Adrenal gland (tissue), 9 donors: ENCODE measurements at regions not wholly inside any gene's neighbourhood (a gene's known extent, or its start where the extent isn't known, plus 50 kb on each side); places are given as distances from the start of the nearest gene placed in this dataset.

ENCODE experiments used
- DNase-seq, 7 donors: peaks; one replicate each; pipeline ENCODE4 v3.0.0-alpha.2; 2019 to 2020
- H3K27ac ChIP-seq, 5 donors: fragments of 200-600 bp; sonication (generic) in 4 of 5; 1 replicate in 3 of 5; 2 replicates in 2 of 5; pipeline versions ENCODE4 v1.5.1 to v1.8.0; 2016 to 2020; ENCODE audit warnings: mild to moderate bottlenecking in 1 of 5
- H3K27me3 ChIP-seq: fragments of 200-600 bp; 2 replicates; pipeline ENCODE4 v1.8.0; 2021
- H3K36me3 ChIP-seq, 2 donors: fragments of 200-600 bp; replicated peaks in 1 of 2; 1 replicate in 1 of 2; 2 replicates in 1 of 2; pipeline versions ENCODE4 v1.5.1 to v1.8.0; 2018 to 2022
- H3K4me1 ChIP-seq, 2 donors: fragments of 200-600 bp; replicated peaks in 1 of 2; 1 replicate in 1 of 2; 2 replicates in 1 of 2; pipeline versions ENCODE4 v1.5.1 to v1.8.0; 2018 to 2021
- H3K4me3 ChIP-seq, 4 donors: fragments of 200-600 bp; sonication (generic) in 3 of 4; one replicate each; pipeline ENCODE4 v1.5.1; 2016 to 2018
- H3K9me3 ChIP-seq, 3 donors: fragments of 200-600 bp; sonication (generic) in 1 of 3; replicated peaks in 1 of 3; 1 replicate in 2 of 3; 2 replicates in 1 of 3; pipeline versions ENCODE4 v1.5.1 to v1.8.0; 2016 to 2021
- POLR2A ChIP-seq, 2 donors: fragments of 450-650 bp; IDR thresholded peaks; one replicate each; pipeline ENCODE4 v1.6.1; 2017; ENCODE audit warnings: antibody characterized with exemption in 2 of 2, mild to moderate bottlenecking in 2 of 2, moderate library complexity in 1 of 2
- WGBS, 4 donors: extraction: QIAGEN DNeasy Blood & Tissue Kit in 2 of 4; methylation state at CpG; one replicate each; pipeline versions ENCODE4 v1.1.5 to v1.1.7; 2013 to 2017; 5-methylcytosine and 5-hydroxymethylcytosine counted together
- intact Hi-C, 2 donors: fragments of 100-400 bp; cut with DNase I; formaldehyde crosslinking; loops; one replicate each; pipeline versions ENCODE4 v1.14.1 to v1.15.0; 2022 to 2023
- TF ChIP-seq, protein P1 (sequence below), 6 experiments: fragments of 450-650 bp in 4 of 6; fragments of 200-600 bp in 2 of 6; sonication (generic) in 1 of 6; IDR thresholded peaks; 1 replicate in 5 of 6; 2 replicates in 1 of 6; pipeline versions ENCODE4 v1.5.1 to v1.8.0; 2016 to 2021; ENCODE audit warnings: antibody characterized with exemption in 6 of 6, mild to moderate bottlenecking in 2 of 6, moderate library complexity in 1 of 6
- donor health status: healthy with polysubstance abuse.
- donor health status: Bipolar disorder and iron deficiency.
- donor health status: DM: yes; HTN: yes; CAD: no.
- donor health status: DM: no; HTN: no; CAD: no.
- donor health status: DM: no; HTN: no; CAD: no.

DNA sequence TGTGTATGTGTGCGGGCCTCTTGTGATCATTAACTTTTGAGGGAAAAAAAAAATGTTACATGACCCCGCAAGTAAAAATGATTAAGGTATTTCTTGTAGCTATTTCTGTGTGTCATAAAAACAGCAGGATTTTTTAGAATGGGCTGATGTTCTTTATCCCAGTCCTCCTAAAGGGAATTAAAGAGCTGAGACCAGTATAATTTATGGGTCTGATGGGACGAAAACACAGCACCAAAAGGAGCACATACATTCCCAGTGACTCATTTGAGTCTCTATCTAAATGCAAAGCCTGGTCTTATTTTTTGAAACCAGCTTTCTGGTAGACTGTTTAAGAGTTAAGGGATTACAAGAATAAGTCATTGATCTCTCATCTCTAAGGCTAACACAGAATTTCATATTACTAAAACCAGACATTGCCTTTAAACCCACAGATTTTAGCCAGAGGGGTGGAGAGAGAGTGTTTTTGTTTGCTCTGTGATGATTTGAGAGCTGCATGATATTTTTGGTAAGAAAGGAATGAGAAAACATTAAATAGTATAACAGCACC lies 342.3 kb upstream of the EPHA4 start:
- Histone ChIP-seq H3K9me3 (peaks cover 0 to 5% (median 0%) of the 10 kb centered on the region in 3 donors), H3K36me3 (no peaks in the 10 kb centered on the region), H3K4me1 (no peaks in the 10 kb centered on the region), H3K27me3 (no peaks in the 10 kb centered on the region), H3K4me3 (no peak overlapping the region), H3K27ac (no peak overlapping the region)
- no peak for DNase-seq
- TF ChIP-seq POLR2A (IDR thresholded peaks at IDR 0.05), result no peak
- TF ChIP-seq, protein P1, sequence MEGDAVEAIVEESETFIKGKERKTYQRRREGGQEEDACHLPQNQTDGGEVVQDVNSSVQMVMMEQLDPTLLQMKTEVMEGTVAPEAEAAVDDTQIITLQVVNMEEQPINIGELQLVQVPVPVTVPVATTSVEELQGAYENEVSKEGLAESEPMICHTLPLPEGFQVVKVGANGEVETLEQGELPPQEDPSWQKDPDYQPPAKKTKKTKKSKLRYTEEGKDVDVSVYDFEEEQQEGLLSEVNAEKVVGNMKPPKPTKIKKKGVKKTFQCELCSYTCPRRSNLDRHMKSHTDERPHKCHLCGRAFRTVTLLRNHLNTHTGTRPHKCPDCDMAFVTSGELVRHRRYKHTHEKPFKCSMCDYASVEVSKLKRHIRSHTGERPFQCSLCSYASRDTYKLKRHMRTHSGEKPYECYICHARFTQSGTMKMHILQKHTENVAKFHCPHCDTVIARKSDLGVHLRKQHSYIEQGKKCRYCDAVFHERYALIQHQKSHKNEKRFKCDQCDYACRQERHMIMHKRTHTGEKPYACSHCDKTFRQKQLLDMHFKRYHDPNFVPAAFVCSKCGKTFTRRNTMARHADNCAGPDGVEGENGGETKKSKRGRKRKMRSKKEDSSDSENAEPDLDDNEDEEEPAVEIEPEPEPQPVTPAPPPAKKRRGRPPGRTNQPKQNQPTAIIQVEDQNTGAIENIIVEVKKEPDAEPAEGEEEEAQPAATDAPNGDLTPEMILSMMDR (IDR thresholded peaks at IDR 0.05), result no peak
- intact Hi-C loops, result no loop called here
- 57 to 62% (median 59%) methylated on average over 3 of the region's 3 CpGs for WGBS, 4 donors

DNA sequence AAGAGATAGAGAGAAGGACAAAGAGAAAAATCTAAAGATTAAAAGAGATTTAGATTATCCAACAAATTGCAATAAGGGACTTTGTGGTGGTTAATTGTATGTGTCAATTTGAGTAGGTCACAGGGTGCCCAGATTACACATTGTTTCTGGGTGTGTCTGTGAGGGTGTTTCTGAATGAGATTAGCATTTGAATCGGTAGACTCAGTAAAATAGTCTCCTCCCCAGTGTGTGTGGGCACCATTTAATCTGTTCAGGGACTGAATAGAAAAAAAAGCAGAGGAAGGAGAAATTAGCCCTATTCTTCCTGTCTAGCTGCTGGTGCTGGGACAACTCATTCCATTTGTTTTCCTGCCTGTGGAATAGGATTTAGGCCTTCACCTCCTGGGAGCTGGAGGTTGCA lies 339.8 kb upstream of the EPHA4 start:
- no peak for DNase-seq
- Histone ChIP-seq H3K27me3 (no peaks in the 10 kb centered on the region), H3K4me3 (no peak overlapping the region), H3K4me1 (no peaks in the 10 kb centered on the region), H3K27ac (no peak overlapping the region), H3K9me3 (peaks cover 0 to 5% (median 0%) of the 10 kb centered on the region in 3 donors), H3K36me3 (no peaks in the 10 kb centered on the region)
- intact Hi-C loops, result no loop called here
- WGBS, 4 donors, result 85 to 88% (median 87%) methylated on average over 1 of the region's 1 CpG
- TF ChIP-seq, protein P1 (IDR thresholded peaks at IDR 0.05), result no peak
- TF ChIP-seq POLR2A (IDR thresholded peaks at IDR 0.05), result no peak

DNA sequence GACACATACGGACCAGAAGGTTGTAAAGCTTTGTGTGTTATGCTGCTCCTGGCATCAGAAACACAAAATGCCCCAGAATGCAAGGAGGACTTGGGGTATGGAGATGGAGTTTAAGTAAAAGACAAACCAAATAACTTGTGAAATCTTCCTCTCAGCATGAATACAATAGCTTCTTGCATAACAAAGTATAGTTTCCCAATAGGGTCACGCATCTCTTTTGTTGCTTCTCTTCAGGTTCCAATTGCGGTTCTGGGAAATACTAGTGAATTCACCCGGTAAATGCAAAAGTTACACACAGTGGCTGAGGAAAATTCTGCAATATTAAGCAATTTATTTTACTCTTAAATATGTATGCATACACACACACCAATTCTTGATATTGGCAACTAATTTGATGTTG lies 339.2 kb upstream of the EPHA4 start:
- intact Hi-C loops, result no loop called here
- peaks cover 0 to 5% (median 0%) of the 10 kb centered on the region in 3 donors for H3K9me3 ChIP-seq
- no peak overlapping the region for H3K4me3 ChIP-seq
- no peaks in the 10 kb centered on the region for H3K36me3 ChIP-seq
- DNase-seq, result no peak
- TF ChIP-seq, protein P1 (IDR thresholded peaks at IDR 0.05), result no peak
- H3K27ac ChIP-seq, result no peak overlapping the region
- no peaks in the 10 kb centered on the region for H3K4me1 ChIP-seq
- no peaks in the 10 kb centered on the region for H3K27me3 ChIP-seq
- WGBS, 4 donors, result 87 to 88% (median 88%) methylated on average over 4 of the region's 4 CpGs

DNA sequence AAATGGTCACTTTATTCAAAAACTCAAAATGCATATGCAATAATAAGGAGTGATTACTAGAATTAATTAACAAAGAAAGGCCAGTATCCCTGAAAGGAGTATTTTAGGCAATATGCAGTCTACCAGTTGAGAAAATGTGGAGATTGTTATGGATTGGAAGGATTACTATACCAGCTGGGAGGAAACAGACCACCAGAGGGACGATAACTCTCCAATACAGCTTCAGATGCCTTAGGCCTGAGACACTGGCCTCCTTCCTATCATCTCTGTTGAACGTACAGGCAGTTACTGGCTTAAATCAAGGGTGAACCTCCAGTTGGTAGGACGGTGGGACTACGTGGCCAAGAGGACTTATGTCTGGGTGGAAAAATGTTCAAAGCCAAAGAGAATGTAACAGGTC lies 336.4 kb upstream of the EPHA4 start:
- DNase-seq, result no peak
- Histone ChIP-seq H3K4me3 (no peak overlapping the region), H3K9me3 (peaks cover 0 to 5% (median 0%) of the 10 kb centered on the region in 3 donors), H3K27ac (no peak overlapping the region), H3K27me3 (no peaks in the 10 kb centered on the region), H3K4me1 (no peaks in the 10 kb centered on the region), H3K36me3 (no peaks in the 10 kb centered on the region)
- 65 to 81% (median 77%) methylated on average over 4 of the region's 4 CpGs for WGBS, 4 donors
- intact Hi-C loops, result no loop called here
- TF ChIP-seq, protein P1 (IDR thresholded peaks at IDR 0.05), result no peak
- no peak for TF ChIP-seq POLR2A (IDR thresholded peaks at IDR 0.05)
